Stimulated activated CD8-positive, alpha-beta memory T cell treated with anti-CD3 and anti-CD28 coated beads, Interleukin-12 subunit alpha, Interleukin-12 subunit beta, amount 100 ng/mL, for 1 hour (primary cell): ENCODE measurements at regions not wholly inside any gene's neighbourhood (a gene's known extent, or its start where the extent isn't known, plus 50 kb on each side); places are given as distances from the start of the nearest gene placed in this dataset.
"Not testable (repeated sequence)": the region's sequence is repeated elsewhere in the genome, so short reads cannot be mapped to it uniquely, and the experiment has no call there.

Source experiments
- DNase-seq: peaks from one replicate; pipeline ENCODE4 v3.0.0-alpha.2; 2020; ENCODE audit warnings: low read depth

DNA sequence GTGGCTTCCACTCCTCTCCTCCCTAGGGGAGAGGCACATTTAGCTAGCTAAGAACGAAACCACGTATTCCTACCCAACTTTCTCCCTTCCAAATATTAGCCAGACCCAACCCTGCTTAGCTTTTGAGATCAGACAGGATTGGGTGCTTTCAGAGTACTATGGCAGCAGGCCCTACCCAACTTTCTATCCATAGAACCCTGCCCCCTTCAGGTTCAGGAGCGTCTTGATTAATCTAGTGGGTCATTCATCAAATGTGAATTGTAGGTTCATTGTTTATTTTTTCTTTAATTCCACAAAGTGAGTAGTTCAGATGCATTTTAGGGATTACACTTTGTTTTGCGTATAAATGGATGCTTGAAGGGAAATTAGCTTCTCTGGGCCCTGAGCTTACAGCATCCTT lies 188.3 kb downstream of the MIB1 start:
- no peak for DNase-seq

DNA sequence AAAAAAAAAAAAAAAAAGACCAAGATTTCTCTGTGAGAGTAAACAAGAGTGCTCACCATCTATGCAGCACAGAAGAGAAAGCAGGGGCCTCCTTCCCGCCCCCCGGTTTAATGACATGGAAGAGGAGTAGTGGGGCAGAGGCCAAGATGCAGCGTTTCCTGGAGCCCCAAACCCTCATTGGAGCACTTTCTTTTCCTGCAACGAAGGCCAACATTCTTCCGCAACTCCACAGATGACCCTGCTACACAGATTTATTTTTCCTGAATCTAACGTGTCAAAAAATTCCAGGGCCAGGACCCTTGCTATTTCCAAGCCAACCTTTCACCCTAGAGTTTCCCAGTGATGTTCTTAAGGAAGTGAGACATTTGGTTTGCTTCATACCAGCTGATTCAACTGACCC lies 189.6 kb downstream of the MIB1 start:
- DNase-seq, result no peak

DNA sequence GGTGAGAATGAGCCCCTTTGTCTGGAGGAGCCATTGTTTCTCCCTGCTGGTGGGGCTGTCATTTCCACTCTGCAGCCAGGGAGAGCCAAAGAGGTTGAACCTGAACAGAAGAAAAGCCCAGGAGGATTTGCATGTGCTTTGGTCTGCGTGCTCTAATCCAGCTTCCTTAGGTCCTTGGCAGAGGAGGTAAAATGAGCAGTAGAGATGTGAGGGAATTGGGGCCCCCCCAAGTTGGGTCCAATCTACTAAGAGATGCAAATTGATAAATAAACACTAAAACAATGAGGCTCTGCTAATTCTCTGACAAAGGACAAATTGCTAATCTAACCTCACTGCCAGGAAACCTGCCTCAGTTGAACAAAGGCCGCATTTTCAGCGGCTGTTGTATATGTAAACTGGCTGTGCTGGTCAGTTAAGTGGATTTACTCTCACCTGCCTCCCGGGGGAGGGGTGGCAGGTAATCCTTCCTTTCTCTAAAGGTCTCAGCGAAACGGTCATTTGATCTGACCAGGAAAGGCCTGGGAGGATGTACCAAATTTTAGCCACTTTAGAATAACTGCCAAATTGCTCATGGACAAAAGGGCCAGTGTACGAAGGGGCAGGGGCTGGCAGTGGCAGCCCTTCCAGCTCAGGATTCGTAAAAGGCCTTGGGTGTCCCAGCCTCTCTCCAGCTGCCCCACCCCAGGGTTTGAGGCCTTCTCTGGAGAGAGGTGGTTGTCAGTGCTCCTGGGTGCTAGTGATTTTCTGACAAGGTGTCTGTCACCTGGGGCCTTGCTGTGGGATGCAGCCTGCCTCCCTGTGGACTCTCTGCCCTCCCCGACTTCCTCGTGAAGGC lies 193.6 kb downstream of the MIB1 start:
- DNase-seq, result no peak

DNA sequence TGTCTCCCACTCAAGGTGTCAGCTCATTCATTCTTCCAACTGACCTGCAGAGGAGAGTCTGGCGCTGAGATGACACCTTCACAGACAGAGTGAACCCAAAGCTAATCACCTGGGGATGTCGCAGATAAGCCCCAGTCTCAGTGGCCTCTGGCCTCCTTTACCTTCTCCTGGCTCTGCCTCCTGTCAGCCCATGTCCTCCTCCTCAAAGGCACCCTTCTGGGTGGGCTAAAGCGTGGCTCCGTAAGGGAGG lies 194.1 kb downstream of the MIB1 start:
- DNase-seq, result no peak

DNA sequence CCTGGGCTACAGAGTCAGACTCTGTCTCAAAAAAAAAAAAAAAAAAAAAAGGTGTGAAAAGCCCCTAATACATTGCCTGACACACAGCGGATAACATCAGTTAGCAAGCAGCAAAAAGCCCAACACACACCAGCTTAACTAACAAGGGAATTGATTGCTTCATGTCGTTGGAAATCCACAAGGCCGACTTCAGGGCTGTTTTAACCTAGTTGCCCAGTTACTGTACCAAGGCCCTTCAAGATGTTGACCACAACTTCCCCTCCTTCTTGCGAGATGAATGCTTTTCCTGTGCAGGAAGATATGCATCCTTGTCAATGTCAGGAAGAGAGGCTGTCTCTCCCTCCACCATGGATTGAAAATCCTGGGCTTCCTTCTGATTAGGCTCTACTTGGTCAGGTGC lies 202.9 kb downstream of the MIB1 start:
- DNase-seq, result no peak

DNA sequence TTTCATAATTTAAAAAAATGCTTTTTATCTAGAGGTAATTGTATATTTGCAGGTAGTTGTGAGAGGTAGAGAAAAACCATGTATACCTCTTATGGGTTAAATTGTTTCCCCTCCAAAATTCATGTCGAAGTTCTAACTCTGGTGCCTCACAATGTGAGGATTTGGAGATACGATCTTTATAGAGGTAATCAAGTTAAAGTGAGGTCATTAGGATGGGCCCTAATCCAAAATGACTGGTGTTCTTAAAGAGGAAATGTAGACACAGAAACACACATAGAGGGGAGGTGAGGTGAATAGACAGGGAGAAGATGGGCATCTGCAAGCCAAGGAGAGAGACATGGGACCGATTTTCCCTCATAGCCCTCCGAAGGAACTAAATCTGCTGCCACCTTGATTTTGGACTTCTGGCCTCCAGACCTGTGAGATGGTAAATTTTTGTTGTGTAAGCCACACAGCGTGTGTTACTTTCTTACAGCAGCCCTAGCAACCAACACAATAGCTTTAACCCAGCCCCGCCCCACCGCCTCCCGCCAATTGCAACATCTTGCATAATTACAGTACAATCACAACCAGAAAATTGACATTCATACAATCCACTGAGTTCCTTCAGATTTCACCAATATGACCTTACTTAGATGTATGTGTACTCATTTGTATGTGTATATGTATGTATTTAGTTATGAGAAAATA lies 208.9 kb downstream of the MIB1 start:
- no peak for DNase-seq

DNA sequence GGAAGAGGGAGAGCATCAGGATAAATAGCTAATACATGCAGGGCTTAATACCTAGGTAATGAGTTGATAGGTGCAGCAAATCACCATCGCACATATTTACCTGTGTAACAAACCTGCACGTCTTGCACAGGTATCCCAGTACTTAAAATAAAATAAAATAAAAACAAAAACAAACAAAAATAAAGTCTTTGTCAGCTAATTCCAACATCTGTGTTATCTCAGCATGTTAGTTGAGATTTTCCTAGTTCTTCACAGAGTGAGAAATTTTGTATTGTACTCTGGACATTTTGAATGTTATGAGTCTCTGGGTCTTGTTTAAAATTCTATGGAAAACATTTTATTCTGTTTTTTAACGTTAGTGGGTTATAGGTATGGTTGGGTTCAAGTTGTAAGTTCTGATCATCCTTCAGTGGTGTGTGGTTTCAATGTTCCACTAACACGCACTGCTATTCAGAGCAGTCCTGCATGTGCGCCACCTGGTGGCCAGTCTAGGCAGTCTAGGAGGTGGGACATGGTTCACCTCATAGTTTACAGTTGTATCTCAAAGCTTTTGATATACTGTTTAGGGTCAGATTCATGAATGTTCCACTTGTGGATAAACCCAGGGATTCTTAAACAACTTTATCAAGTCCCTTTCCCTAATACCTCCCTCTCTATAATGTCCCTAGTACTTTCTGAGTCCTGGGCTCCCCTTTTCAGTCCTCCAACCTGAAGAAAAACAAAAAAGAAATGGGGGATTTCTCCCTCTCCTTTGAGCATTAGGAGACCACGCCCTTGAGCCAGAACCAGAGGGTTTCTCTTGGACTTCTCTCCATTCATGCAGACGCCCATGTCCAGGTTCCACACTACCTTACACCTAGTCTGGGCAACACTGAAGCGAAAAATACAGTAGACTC lies 213.4 kb upstream of the GATA6 start:
- DNase-seq, result peak; percentile 74

DNA sequence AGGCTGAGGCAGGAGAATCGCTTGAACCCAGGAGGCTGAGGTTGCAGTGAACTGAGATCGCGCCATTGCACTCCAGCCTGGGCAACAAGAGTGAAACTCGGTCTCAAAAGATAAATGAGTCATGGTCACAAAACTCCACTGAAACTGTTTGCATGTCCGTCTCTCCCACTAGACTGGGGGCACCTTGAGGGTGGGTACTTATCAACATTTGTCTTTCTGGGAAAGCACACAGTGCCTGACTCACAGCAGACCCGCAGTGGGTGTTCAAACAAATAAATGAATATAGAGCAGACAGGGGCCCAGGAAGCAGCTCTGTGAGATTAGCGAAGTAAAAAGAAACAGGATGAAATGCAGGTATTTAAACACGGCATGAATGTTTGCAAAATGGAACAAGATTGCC lies 211.1 kb upstream of the GATA6 start:
- no peak for DNase-seq

DNA sequence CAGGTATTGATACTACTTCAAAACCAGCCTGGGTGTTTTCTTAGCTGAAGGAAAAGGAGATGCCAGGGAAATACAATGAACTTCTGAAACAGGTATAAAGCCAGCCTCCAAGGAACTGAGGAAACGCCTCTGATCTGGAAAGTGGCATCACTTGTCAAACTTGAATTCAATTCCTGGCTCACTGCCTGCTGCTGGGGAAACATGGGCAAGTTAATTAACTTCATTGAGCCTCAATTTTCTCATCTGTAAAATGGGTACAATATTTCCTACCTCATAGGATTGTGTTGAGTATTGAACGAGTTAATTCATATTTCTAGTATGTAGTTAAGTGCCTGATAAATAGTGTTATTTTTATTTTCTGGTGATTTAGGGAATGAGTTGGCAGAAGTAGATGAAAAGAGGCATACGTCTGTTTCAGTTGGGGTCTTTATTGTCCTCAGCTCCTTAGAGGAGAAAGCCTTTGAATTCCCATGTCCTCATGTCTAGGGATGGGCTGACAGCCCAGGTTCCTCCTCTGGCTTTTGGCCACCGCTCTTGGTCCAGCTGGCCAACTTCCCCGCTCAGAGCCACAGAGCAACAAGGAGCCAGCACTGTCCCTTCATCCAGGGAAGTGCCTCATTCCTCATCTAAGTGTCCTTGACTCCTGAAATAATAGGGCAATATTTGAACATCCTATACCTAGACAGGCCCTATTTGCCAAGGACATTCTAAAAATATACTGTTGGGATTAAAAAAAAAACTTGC lies 210.5 kb upstream of the GATA6 start:
- DNase-seq, result no peak

DNA sequence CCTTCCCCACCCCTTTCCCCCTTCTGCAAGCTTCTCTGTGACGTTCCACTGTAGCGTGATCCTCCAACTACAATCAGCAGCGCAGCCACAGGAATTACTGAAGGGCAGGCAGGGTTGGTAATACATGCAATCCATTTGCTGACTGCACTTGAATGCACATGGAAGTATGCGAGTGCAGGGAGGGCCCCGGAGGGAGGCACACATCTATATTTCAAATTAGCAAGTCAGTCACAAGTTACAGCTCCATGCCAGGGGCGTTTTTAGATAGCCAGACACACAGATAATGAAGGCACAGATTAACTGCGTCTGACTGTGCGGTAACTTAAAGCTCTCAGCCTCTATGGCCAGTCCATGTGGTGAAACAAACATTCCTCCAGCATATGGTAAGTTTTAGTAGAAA lies 209.2 kb upstream of the GATA6 start:
- DNase-seq, result no peak

DNA sequence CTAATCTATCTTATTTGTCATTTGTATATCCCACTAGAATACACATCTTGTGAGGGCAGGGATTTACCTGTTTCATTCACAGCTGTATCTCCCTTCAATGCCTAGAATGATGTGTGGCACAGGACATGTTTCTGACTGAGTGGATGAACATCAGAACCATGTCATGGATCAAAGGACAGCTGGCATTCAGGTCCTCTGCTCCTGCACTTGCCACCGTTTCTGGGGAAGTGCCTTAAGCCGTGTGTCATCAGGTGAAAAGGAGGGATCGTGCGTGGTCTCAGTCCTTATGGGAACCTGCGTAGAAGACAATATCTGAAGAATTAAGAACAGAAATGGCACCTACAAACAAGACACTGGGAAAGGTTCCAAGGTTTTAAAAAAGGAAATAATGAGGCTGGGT lies 206.1 kb upstream of the GATA6 start:
- DNase-seq, result no peak

DNA sequence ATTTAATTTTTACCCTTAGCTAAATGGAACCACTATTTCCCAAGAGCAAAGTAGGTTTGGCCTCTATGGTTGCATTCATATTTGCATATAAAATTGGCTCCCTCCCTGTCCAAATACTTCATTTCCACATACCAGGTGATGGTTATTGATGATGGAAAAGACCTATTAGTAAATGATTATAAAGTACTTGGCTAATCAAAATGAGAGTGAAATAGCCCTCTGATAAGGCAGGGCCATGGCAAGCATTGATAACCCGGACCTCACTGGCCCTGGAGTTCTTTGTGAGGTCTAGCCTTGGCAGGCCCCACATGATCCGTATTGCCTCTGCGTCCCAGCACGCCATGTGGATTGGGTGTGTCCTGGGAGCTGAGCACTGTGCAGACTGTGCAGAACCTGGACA lies 201.1 kb upstream of the GATA6 start:
- no peak for DNase-seq

DNA sequence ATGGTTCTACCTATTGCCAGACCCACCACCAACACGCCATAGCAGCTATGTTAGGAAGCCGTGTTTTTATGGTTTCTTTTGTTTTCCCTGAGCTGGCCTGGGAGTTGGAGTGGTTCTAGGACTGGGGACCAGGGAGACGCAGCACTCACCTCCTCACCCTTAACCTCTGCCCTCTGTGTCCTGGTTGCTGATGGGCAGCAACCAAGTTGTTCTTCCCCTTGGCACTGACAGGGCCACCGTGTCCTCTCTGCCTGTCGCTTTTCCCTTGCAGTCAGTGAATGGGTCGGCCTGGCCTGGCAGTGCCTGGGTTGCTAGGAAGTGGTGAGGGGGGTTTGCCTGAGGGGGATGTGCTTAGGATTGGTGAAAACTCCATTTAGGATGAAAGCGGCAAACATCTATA lies 197.1 kb upstream of the GATA6 start:
- DNase-seq, result no peak

DNA sequence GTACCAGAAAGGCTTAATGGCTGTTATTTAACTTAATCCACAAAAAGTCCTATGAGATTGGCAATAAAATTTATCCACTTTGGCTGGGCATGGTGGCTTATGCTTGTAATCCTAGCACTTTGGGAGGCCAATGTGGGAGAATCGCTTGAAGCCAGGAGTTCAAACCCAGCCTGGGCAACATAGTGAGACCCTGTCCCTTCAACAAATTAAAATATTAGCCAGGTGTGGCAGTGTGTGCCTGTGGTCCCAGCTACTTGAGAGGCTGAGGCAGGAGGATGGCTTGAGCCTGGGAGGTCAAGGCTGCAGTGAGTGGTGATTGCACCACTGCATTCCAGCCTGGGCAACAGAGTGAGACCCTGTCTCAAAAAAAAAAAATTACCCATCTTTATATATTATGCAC lies 193.4 kb upstream of the GATA6 start:
- not testable (repeated sequence) for DNase-seq

DNA sequence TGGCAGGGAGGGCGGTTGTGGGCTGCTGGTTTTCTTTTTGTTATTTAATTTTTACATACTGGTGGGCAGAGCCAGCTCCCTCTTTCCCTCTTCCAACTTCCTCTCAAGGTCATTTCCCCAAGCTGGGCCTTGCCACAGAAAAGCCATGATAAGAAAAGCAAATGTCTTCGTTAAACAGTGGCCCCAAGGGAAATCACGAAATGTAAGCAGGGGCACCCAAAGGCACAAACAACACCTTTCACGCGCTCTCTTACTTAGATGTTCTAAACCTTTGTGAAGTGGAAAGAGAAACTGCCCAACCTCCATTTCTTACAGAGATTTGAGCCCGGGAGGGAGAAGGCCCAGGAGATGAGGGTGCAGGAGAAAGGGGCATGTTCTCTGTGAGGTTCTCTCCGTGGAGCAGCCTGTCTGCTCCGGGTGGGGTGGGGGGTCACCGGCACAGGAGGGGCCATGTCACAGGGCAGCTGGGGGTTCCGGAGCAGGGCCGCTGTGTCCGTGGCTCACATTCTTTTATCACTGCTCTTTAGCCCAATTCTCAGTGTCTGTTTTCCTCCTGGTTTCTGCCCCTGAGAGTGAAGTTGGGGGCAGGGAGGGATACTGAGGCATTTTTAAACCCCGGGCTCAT lies 190.7 kb upstream of the GATA6 start:
- no peak for DNase-seq

DNA sequence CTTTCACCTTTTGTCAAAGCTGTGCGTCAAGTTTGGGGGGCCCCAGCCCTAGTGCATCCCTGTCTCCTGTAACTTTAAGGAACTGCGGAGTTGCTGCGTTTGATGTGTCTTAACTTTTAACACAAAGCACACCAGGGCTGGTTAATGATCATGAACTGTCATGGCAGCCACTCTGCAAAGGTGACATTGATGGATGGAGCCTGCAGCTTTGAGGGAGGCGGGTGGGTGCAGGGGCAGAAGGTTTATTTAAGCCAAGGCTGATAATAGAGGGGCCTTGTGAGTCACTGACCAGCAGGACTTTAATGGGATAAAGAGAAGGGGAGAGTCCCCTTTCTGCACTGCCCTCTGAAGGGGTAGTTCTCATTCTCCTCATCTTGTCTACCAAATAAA lies 190.2 kb upstream of the GATA6 start:
- no peak for DNase-seq

DNA sequence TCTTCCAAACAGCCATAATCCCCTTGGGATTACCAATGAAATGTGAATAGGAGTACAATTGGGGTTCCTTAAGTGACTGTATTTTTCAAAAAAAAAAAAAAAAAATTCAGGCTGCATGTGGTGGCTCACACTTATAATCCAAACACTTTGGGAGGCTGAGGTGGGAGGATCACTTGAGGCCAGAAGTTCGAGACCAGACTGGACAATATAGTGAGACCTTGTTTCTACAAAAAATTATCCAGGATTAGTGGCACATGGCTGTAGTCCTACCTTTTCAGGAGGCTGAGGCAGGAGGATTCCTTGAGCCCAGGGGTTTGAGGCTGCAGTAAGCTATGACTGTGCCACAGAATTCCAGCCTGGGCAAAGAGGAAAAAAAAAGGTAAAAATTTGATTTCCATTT lies 189.6 kb upstream of the GATA6 start:
- DNase-seq, result no peak

DNA sequence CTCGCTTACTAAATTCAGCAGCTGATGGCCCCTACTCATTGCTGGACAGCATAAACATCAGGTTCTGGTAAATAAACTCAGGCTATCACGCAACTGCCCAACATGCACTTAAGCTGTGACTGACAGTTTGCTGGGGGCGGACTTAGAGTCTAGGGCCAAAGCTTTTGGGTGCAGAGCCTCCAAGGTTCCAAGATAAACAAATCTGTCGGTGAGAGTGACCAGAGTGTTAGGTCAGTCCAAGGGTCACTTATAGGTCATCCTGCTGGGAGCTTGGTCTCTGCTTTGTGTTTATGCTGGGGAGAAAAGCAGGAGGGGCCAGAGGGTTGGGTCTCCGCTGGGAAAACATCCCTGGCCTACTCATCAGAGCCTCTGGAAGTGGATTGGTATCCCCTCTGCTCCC lies 188.6 kb upstream of the GATA6 start:
- no peak for DNase-seq

DNA sequence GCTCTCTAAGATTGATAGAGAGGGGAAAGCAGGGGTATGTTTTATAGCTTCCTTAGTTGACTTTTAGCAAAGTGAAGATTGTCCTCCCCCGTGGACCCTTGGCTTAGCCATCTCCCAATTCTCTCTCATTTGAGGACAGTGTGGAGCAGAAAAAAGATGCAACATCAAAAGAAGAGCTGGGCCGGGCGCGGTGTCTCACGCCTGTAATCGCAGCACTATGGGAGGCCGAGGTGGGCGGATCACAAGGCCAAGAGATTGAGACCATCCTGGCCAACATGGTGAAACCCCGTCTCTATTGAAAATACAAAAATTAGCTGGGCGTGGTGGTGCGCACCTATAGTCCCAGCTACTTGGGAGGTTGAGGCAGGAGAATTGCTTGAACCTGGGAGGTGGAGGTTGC lies 187.9 kb upstream of the GATA6 start:
- not testable (repeated sequence) for DNase-seq

DNA sequence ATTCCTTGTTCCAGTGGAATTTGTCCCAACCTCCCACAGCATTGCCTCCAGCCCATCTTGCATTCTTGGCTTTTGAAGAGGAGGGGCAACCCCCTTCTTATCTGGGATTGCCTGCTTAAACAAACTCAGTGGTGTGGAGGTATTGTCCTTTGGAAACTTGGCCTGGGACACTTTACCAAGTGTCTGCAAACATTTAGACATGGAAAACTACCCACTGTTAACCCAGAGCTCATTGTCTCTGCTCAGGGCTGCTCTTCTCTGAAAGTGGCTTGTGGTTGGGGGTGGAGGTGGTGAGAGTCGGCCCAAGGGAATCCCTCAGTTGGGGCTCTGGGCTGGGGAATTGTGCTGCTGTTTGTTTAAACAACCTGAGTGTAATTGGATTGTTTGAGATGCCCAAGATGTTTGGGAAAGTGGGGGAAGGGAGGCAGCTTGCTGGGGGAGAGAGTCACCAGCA lies 178.3 kb upstream of the GATA6 start:
- DNase-seq, result no peak

DNA sequence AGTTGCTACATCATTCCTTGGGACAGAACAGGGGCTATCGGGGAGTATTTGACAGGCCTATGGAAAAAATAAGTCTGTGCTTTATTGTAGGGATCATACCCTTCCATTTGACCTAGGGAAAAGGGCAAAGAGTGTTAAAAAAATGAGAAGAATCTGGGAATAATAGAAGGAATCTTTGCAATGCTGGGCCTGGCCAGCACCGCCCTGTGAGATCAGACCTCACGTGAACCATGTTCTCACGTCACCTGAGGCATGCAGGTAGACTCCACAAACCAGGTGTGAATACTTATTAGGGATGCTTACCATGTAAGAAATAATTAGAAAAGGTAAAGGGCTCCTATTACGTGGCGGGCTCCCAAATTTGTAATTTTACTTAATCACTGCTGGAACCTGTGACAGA lies 177.5 kb upstream of the GATA6 start:
- no peak for DNase-seq

DNA sequence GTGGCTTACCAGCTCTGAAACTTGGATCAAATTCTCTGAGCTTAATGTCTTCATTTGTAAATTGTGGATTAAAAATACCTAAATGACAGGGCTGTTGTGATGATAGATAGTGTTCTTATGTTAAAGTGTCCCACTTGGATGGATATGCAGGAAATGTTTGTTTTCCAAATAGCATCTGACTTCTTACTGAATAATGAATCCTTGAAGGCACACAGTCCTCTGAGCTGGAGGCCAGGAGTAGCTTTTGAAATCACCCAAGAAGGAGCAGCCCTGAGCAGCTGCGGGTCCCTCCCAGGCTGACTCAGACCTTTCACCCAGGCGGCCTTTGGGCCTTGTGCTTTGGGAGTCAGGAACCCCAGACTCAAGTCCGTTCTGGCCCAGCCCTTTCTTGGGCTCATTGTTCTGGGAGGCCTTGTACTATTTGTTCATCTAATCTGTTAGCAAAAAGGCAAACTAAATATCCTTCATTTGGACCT lies 173.0 kb upstream of the GATA6 start:
- DNase-seq, result no peak
